ENCODE measurements at regions not wholly inside any gene's neighbourhood (a gene's known extent, or its start where the extent isn't known, plus 50 kb on each side); places are given as distances from the start of the nearest gene placed in this dataset.

DNA sequence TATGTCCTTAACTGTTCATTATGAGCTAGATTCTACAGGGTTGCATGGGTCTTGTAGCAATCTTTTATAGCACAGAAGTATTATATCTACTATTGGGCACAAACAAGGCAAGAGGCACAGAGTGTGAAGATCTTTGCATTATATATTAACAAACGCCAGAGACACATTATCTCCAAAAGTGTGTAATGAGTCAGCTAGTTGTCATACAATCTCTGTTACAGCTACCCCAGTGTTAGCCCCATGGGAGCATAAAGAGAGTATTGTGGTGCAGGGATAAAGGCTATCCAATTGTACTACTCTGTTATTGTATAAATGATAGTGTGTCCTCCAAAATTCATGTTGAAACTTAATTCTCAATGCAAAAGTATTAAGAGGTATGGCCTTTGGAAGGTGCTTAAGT, 148.4 kb upstream of the RIMS1 start:
- 50 to 57% methylated on average over 1 of the region's 1 CpG for WGBS, 2 donors
- H3K4me1 ChIP-seq: peaks cover 0 to 2% (median 0%) of the 10 kb centered on the region in 4 donors
- H3K4me3 ChIP-seq: no peak overlapping the region
- H3K36me3 ChIP-seq: no peaks in the 10 kb centered on the region
- H3K9me3 ChIP-seq: no peaks in the 10 kb centered on the region
- no peak for DNase-seq (ENCODE audit: low spot score in 2 of 2)
- TF ChIP-seq POLR2A (IDR thresholded peaks at IDR 0.05) (no peak), EP300 (IDR thresholded peaks at IDR 0.05) (no peak)
- TF ChIP-seq, protein P1, sequence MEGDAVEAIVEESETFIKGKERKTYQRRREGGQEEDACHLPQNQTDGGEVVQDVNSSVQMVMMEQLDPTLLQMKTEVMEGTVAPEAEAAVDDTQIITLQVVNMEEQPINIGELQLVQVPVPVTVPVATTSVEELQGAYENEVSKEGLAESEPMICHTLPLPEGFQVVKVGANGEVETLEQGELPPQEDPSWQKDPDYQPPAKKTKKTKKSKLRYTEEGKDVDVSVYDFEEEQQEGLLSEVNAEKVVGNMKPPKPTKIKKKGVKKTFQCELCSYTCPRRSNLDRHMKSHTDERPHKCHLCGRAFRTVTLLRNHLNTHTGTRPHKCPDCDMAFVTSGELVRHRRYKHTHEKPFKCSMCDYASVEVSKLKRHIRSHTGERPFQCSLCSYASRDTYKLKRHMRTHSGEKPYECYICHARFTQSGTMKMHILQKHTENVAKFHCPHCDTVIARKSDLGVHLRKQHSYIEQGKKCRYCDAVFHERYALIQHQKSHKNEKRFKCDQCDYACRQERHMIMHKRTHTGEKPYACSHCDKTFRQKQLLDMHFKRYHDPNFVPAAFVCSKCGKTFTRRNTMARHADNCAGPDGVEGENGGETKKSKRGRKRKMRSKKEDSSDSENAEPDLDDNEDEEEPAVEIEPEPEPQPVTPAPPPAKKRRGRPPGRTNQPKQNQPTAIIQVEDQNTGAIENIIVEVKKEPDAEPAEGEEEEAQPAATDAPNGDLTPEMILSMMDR (IDR thresholded peaks at IDR 0.05): no peak
- no peak overlapping the region for H3K27ac ChIP-seq
- no peaks in the 10 kb centered on the region for H3K27me3 ChIP-seq

DNA sequence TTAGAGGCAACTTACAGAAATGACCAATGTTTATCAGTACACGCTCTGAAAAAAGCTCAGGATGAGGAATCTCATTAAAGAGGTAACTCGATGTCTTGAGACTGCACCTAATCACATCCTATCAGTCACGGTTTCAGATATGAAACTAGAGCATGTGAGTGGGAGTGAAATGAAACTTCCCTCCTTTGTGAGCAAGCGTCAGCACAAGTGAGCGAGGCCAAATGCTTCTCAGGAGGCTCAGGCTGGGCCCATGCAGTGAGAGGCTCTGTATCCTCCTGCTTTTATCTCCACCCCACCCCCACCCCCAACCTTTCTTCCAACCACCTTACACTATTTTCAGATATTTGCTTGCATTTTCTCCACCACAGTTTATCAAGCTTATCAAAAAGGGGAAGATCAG, 140.8 kb upstream of the RIMS1 start:
- H3K4me1 ChIP-seq: no peaks in the 10 kb centered on the region
- 63% methylated on average over 5 of the region's 5 CpGs for whole genome bisulfite sequencing, 2 donors

DNA sequence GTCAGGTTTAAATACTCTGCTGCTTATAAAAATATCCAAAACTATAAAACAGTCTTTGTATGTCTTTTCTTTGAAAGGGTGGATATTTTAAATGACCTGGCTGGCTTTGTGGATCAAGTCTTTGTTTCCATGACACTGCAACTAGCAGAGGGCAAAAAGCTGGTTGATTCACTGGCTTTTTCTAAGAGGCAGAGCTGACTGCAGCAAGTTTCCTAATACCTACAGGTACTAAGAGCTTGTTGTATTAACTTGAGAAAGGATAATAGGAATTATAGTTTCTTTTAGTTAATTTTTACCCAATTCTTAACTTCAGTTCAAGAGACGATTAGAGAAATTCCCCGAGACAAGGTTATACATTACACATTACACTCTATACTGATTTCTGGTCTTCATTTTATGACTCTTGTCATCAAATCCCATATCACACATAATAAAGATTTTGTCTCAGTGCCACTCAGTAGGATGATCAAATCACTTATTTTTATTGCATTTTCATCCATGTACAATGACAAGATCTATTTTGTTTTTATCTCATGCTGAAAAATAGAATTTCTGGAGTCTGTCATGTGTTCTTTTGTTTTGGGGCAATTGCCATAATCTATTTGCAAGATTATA, 120.1 kb upstream of the RIMS1 start:
- DNase-seq (ENCODE audit: low spot score in 2 of 2): no peak
- Histone ChIP-seq H3K27ac (no peak overlapping the region), H3K27me3 (no peaks in the 10 kb centered on the region), H3K4me3 (no peak overlapping the region), H3K4me1 (no peaks in the 10 kb centered on the region), H3K36me3 (no peaks in the 10 kb centered on the region), H3K9me3 (no peaks in the 10 kb centered on the region)
- WGBS, 2 donors: 69 to 76% methylated on average over 2 of the region's 2 CpGs
- TF ChIP-seq POLR2A (IDR thresholded peaks at IDR 0.05) (no peak), EP300 (IDR thresholded peaks at IDR 0.05) (no peak)
- TF ChIP-seq, protein P1 (IDR thresholded peaks at IDR 0.05): no peak

More for the DNA sequence above, 140.8 kb upstream of the RIMS1 start:
- no peak for DNase-seq (ENCODE audit: low spot score in 2 of 2)
- Histone ChIP-seq H3K9me3 (no peaks in the 10 kb centered on the region), H3K4me3 (no peak overlapping the region), H3K27me3 (no peaks in the 10 kb centered on the region), H3K36me3 (no peaks in the 10 kb centered on the region), H3K27ac (no peak overlapping the region)
- TF ChIP-seq, protein P1 (IDR thresholded peaks at IDR 0.05): no peak
- TF ChIP-seq EP300 (IDR thresholded peaks at IDR 0.05) (no peak), POLR2A (IDR thresholded peaks at IDR 0.05) (no peak)

DNA sequence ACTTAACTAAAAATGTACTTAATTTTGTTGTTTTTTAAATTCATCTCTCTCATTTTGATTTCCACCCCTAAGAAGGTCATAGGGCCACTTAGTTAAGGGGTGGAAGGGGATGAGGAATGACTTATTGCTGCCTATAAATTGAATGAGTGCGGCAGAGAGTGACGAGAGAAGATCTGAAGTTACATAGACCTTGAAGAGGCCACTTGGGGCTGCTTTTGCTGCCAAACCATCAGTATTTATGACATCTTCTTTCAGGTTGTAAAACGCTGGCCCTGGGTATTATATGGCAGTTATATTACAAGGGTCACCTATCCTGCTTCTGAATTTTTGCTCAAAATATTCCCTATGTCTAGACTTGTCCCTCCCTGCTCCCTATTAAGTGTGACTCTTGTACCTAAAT, 119.6 kb upstream of the RIMS1 start:
- no peak overlapping the region for H3K27ac ChIP-seq
- TF ChIP-seq POLR2A (IDR thresholded peaks at IDR 0.05) (no peak), EP300 (IDR thresholded peaks at IDR 0.05) (no peak)
- TF ChIP-seq, protein P1 (IDR thresholded peaks at IDR 0.05): no peak
- H3K36me3 ChIP-seq: no peaks in the 10 kb centered on the region
- H3K27me3 ChIP-seq: no peaks in the 10 kb centered on the region
- WGBS, 2 donors: 34 to 45% methylated on average over 3 of the region's 3 CpGs
- no peak overlapping the region for H3K4me3 ChIP-seq
- DNase-seq (ENCODE audit: low spot score in 2 of 2): no peak
- no peaks in the 10 kb centered on the region for H3K9me3 ChIP-seq
- H3K4me1 ChIP-seq: no peaks in the 10 kb centered on the region

DNA sequence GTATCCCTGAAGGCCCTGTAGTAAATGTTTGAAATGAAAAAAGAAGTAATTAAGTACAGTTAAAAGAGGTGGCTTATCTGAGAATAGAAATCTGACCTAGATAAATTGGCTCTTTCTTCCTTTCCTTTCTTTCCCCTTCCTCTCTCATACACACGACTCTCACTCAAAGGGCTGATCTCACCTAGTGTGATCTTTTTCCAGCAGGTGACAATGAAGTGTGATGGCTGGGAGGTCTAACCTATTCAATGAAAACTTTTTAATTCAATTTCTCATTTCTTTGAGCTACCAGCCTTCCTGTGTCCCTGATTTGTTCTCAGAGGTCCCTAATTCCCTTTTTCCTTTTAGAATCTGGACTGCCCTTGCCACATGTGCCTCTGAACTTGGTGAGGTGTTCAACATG, 118.0 kb upstream of the RIMS1 start:
- no peak overlapping the region for H3K27ac ChIP-seq
- WGBS, 2 donors: 33 to 49% methylated on average over 1 of the region's 1 CpG
- H3K9me3 ChIP-seq: no peaks in the 10 kb centered on the region
- TF ChIP-seq EP300 (IDR thresholded peaks at IDR 0.05) (no peak), POLR2A (IDR thresholded peaks at IDR 0.05) (no peak)
- TF ChIP-seq, protein P1 (IDR thresholded peaks at IDR 0.05): no peak
- no peaks in the 10 kb centered on the region for H3K4me1 ChIP-seq
- no peak for DNase-seq (ENCODE audit: low spot score in 2 of 2)
- H3K27me3 ChIP-seq: no peaks in the 10 kb centered on the region
- H3K36me3 ChIP-seq: no peaks in the 10 kb centered on the region
- no peak overlapping the region for H3K4me3 ChIP-seq
